Urinary bladder (tissue), 3 donors: ENCODE measurements at regions not wholly inside any gene's neighbourhood (a gene's known extent, or its start where the extent isn't known, plus 50 kb on each side); places are given as distances from the start of the nearest gene placed in this dataset.
"Not testable (repeated sequence)": the region's sequence is repeated elsewhere in the genome, so short reads cannot be mapped to it uniquely, and the experiment has no call there.

Source experiments
- DNase-seq: peaks from one replicate; pipeline ENCODE4 v3.0.0-alpha.2; 2015; ENCODE audit errors: extremely low spot score
- H3K27ac ChIP-seq: one replicate; pipeline ENCODE4 v1.5.1; 2013; ENCODE audit warnings: low read depth, mild to moderate bottlenecking, moderate library complexity
- H3K36me3 ChIP-seq: one replicate; pipeline ENCODE4 v1.6.1; 2013; ENCODE audit warnings: mild to moderate bottlenecking, moderate library complexity; ENCODE audit not compliant: insufficient read depth
- H3K4me1 ChIP-seq: one replicate; pipeline ENCODE4 v1.6.1; 2013; ENCODE audit warnings: mild to moderate bottlenecking, moderate library complexity; ENCODE audit not compliant: insufficient read depth
- H3K4me3 ChIP-seq: one replicate; pipeline ENCODE4 v1.5.1; 2013; ENCODE audit warnings: low read depth, low read length
- WGBS: extraction: QIAGEN DNeasy Blood & Tissue Kit; methylation state at CpG from one replicate; pipeline ENCODE4 v1.1.7; 2013; 5-methylcytosine and 5-hydroxymethylcytosine counted together
- donor health status: healthy with polysubstance abuse.
- donor health status: healthy.

DNA sequence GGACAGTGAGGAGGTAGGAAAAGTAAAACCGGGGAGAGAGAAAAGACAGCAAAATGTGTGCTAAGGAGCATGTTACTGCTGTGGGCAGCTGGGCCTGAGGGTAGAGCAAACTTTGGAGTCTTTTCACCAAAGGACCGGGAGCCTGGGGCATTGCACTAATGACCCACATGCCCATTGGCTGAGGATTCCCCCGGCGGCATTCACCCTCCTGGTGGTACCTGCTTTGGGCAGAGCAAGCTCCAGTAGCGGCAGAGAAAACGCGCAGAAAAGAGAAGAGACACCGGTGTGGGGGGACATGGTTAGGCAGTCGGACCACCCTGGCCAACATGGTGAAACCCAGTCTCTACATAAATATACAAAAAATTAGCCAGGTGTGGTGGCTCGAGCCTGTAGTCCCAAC, 83.4 kb upstream of the ESRRB start:
- no peak for DNase-seq
- Histone ChIP-seq H3K4me3 (no peak overlapping the region), H3K27ac (no peak overlapping the region), H3K4me1 (no peaks in the 10 kb centered on the region), H3K36me3 (no peaks in the 10 kb centered on the region)
- WGBS = 91% methylated on average over 10 of the region's 10 CpGs

DNA sequence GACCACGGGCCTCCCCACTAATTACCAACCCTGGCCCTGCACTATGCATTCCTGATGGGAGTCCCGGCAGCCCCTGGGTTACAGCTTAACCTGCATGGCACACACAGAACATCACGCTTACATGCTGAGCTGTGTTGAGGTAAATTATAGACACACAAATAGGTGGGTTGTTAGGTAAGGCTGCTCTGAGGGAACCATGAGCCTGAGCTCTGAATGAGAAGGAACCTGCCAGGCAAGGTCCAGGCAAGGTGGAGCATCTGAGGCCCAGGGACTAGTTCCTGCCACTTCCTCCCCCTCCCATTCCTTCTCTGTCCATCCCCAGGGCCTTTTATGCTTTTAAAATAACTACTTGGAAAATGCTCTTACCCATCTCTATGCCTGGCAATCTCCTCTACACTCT, 82.7 kb upstream of the ESRRB start:
- no peak for DNase-seq
- no peaks in the 10 kb centered on the region for H3K36me3 ChIP-seq
- no peak overlapping the region for H3K4me3 ChIP-seq
- WGBS = 82% methylated on average over 3 of the region's 3 CpGs
- H3K4me1 ChIP-seq = no peaks in the 10 kb centered on the region
- H3K27ac ChIP-seq = no peak overlapping the region

DNA sequence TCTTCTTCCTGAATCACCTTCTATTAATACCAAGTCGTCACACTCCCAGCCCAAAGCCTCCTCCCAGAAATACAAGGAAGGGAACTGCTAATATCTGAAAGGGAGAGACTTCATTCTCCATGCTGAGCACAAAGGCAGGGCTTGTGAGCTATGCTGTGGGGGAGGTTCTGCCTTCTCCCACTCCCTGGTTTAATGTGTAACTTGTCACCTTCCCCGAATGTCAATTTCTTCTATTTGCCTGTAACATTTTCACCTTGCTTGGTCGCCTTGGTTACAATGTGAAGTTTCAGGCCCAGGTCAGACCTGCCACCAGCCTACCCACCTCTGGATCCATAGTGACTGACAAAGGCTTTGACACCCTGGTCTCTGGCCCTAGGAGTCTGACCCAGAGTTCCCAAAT, 82.0 kb upstream of the ESRRB start:
- Histone ChIP-seq H3K4me1 (no peaks in the 10 kb centered on the region), H3K27ac (no peak overlapping the region), H3K4me3 (no peak overlapping the region), H3K36me3 (no peaks in the 10 kb centered on the region)
- no peak for DNase-seq
- 65% methylated on average over 3 of the region's 3 CpGs for WGBS

DNA sequence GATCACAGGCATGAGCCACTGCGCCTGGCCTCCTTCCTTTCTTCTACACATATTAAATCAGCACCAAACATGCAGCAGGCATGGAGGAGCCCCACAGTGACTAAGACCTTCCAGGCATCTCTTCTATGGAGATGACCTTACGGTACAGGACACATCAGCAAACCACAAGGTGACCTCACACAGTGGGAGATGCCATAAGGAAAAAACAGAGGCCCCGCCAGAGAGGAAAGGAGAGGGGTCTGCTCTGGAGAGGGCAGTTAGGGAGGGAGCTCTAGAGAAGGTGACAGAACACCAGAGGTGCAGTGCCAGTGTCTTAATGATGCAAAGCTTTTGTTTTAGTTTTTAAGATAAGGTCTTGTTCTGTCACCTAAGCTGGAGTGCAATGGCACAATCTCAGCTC, 81.1 kb upstream of the ESRRB start:
- no peak overlapping the region for H3K27ac ChIP-seq
- DNase-seq = no peak
- H3K36me3 ChIP-seq = no peaks in the 10 kb centered on the region
- H3K4me1 ChIP-seq = no peaks in the 10 kb centered on the region
- no peak overlapping the region for H3K4me3 ChIP-seq
- WGBS = 90% methylated on average over 3 of the region's 3 CpGs

DNA sequence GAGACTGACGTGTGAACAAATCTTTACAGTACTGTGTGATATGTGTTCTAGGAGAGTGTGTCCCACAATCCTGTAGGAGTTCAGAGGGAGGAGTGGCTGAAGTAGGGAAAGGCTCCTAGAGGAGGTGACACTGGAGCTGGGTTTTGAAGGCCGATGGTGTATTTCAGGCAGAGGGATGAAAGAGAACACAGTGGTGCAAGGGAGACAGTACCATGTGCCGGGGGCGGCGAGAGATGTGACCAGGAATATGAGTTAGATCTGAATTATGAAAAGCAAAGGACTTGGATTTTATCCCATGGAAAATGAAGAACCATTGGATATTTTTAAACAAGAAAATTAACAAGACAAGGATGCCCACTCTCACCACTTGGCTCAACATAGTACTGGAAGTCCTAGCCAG, 77.0 kb upstream of the ESRRB start:
- no peak for DNase-seq
- Histone ChIP-seq H3K4me3 (no peak overlapping the region), H3K27ac (no peak overlapping the region), H3K36me3 (no peaks in the 10 kb centered on the region), H3K4me1 (no peaks in the 10 kb centered on the region)
- 87% methylated on average over 5 of the region's 5 CpGs for WGBS

DNA sequence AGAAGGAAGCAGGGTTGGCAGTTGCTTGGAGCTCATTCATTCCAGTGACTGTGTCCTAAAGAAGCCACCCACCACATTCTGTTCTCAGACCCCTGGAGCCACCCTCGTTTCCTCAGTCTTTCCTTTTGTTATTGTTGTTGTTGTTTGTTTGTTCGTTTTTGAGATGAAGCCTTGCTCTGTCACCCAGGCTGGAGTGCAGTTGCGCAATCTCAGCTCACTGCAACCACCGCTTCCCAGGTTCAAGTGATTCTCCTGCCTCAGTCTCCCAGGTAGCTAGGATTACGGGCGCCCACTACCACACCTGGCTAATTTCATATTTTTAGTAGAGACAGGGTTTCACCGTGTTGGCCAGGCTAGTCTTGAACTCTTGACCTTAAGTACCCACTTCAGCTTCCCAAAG, 72.7 kb upstream of the ESRRB start:
- WGBS = 82% methylated on average over 7 of the region's 7 CpGs
- not testable (repeated sequence) for DNase-seq, H3K4me1 ChIP-seq, H3K27ac ChIP-seq, H3K4me3 ChIP-seq, H3K36me3 ChIP-seq

DNA sequence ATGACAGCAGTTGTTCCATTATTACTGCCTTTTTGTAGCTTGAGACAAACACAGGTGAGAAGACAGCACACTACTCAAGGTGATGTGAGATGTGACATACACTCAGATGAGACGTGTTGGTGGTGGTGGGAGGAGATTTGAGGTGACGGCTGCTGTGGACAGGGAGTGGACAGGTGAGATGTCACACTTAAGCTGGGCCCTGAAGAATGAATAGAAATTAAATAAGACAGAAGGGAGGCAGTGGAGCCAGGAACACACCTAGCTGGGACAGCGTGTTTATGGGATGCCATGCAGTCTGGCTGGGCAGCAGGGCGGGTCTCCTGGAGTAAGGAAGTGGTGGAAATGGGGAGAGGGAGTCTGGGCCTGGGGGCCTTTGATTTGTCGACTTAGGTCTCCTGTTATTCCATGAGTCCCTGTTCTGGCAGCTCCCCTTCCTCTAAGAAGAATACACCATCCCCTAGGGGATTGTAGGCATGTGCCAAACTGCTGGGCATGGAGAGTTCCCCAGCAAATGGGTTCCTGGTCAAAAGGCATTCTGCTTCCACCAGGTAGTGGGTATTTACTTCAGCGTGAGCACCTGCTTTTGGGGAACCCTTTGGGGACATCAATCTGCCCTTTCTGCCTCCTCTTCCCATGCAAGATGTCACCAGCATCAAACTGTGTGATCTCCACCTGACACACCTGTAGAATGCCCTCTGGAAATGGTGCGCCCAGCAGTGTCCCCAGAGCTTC, 71.2 kb upstream of the ESRRB start:
- Histone ChIP-seq H3K4me3 (no peak overlapping the region), H3K27ac (no peak overlapping the region), H3K36me3 (no peaks in the 10 kb centered on the region), H3K4me1 (no peaks in the 10 kb centered on the region)
- WGBS = 76% methylated on average over 7 of the region's 7 CpGs
- no peak for DNase-seq

DNA sequence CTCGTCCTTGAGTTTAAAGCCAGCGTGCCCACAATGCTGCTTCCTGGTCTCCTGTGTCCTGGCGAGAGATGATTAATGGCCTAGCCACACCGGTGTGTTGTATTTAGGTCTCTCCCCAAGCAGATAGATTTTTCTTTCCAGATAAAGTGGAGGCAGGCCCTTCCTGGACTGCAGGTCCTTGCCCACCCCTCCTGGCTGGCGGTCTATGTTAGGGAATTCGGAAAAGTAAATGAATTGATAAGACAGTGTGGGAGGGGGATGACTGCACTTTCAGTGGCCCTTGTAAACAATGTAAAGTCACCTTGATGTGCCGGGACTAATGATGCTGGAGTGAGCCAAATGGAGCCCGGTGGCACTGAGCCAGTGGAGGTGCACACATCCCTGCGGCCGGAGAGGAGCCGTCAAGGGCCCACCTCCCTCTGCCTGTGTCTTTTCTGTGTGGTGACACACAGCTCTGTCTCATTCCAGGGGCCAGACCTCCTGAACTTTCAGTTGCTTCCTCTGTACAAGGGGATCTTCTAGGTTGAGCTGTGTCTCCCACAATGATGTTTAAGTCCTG, 70.6 kb upstream of the ESRRB start:
- Histone ChIP-seq H3K27ac (no peak overlapping the region), H3K36me3 (no peaks in the 10 kb centered on the region), H3K4me3 (no peak overlapping the region), H3K4me1 (no peaks in the 10 kb centered on the region)
- WGBS = 57% methylated on average over 11 of the region's 11 CpGs
- DNase-seq = no peak

DNA sequence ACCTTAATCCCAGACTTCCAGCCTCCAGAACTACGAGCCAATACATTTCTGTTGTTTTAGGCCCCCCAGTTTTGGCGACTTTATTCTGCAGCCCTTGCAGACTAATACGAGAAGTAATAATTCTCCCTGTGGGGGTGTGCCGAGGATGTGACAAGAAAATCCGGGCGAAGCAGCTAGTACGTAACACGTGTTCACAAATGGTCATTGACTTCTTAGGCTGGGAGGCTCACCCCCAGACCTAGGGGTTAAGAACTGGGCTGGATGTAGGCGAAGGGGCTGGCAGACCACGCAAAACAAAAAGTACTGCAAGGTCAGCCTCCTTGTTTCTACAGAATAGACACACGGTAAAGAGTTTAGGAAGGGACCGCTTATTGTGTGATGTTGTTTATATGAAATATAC, 69.8 kb upstream of the ESRRB start:
- DNase-seq = no peak
- Histone ChIP-seq H3K4me3 (no peak overlapping the region), H3K4me1 (no peaks in the 10 kb centered on the region), H3K27ac (no peak overlapping the region), H3K36me3 (no peaks in the 10 kb centered on the region)
- 78% methylated on average over 12 of the region's 12 CpGs for WGBS

DNA sequence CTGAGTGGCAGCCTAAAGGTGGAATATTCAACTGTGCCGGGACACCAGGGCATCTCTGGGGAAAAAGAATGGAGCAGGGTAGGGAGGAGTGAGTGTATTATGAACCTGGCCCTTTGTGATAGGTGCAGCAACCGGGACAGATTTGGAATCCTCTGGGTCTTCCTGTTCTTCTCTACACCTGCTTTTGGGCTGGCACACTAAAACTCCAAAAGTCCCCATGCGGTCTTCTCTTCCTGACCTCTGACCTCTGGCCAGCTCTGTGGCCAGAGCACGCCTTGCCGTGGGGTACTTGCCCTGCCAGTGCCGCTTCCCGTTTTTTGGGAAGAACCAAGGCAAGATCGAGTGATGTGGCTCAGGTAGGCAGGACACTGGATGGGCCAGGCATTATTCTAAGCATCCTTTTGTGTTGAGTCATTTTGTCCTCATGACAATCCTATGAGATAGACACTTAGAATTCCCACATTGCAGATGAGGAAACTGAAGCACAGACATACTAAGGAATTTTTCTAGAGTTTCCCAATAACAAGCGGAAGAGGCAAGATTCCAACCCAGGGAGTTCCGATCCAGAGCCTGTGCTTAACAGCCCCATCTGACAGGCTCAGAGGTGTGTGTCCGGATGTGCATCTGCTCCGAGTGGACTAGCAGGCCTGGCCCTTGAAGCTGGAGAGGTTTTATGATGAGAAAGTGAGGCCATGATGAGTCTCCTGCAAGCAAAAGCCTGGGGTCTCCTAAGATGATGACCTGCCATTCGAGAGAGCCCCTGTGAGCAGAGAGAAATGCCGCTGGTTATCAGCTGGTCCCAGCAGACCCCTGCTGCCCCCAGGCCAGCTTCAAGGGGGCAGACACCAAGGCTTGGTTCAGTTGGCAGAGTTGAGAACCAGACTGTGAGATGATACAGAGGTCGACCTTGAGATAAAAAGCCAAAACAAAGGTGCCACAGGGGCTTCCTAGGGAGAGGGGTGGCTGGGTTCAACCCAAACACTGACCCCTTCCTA, 67.9 kb upstream of the ESRRB start:
- Histone ChIP-seq H3K36me3 (no peaks in the 10 kb centered on the region), H3K4me1 (no peaks in the 10 kb centered on the region), H3K27ac (no peak overlapping the region), H3K4me3 (no peak overlapping the region)
- 88% methylated on average over 15 of the region's 15 CpGs for WGBS
- DNase-seq = no peak

DNA sequence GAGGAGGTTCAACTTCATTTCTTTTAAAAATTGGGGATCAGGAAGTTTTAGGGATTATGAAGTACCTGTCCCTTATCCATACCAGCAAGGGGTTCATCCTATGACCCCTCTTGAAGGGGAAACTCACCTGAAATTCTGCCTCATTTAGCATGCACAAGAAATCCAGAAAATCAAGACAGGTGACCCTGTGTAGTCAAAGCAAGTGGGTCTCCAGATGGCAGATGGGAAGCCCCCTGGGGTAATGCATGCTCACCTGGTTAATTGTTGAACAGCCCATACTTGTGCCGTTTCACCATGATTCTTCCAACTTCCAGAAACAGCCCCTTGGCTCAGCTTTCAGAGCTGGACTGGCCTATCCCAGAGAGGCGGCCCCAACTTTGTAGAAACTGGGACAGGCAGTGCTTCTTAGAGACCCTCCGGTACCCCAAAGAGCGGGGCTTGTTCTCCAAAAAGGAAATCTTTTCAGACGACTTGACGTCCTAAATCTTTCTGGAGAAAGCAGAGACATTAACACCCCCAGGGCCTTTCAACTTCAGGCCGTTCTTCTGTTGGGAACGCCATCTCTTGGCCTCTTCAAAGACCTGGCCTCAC, 66.3 kb upstream of the ESRRB start:
- Histone ChIP-seq H3K4me1 (no peaks in the 10 kb centered on the region), H3K4me3 (no peak overlapping the region), H3K36me3 (no peaks in the 10 kb centered on the region), H3K27ac (no peak overlapping the region)
- DNase-seq = no peak
- WGBS = 70% methylated on average over 8 of the region's 8 CpGs

DNA sequence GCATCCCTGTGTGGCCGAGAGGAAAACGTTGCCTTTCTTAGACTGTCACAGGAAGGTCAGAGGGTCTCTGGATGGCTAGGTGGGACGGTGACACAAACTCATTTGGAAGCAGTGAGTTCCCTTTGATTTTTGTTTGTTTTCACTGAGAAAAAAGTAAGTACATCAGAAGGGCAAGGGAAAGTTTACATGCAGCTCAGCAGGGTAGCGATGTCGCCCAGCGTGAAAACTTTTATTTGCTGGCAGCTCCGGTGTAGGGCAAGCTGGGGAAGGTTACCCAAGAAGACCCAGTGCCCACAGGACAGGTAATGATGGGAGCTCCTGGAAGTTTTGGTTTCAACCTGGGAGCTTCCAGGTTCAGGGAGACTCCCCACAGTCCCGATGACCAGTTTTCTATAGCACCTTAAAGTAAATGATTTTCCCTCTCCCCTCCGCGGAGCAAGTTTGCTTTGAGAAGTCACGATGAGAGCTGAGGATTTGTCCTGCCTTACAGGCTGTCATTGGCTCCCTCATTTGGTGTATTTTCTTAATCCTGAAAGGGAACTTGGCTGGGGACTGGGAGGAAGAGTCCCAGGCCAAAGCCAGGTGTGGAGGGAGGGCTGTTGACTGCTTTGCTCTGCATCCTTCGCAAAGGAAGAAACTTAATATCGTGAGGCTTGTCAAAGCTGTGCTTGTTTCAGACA, 64.7 kb upstream of the ESRRB start:
- Histone ChIP-seq H3K36me3 (no peaks in the 10 kb centered on the region), H3K4me1 (no peaks in the 10 kb centered on the region), H3K4me3 (no peak overlapping the region), H3K27ac (no peak overlapping the region)
- DNase-seq = no peak
- 26% methylated on average over 13 of the region's 13 CpGs for WGBS

DNA sequence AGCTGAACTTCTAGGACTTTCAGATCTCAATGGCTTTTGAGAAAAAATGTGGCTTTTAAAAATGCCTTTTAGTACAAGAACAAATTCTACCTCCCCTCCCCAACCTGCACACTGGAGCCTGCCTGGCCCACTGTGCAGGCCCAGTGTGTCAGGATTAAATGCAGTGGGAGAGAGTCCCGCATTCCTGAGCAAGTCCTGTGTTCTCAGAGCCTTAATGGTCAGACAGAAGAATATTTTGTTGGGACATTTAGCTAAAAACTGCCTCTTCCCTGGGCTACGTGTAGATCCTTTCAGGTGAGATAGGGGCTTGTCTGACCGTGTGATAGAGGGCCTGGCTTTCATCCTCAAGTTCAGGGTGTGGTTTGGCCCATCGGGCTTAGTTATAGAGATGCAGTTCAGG, 63.1 kb upstream of the ESRRB start:
- H3K4me3 ChIP-seq = no peak overlapping the region

More for the DNA sequence above, 63.1 kb upstream of the ESRRB start:
- Histone ChIP-seq H3K4me1 (no peaks in the 10 kb centered on the region), H3K27ac (no peak overlapping the region), H3K36me3 (no peaks in the 10 kb centered on the region)
- no peak for DNase-seq
- 52% methylated on average over 4 of the region's 4 CpGs for WGBS
